Lower lobe of right lung (tissue), 2 donors: ENCODE measurements at regions not wholly inside any gene's neighbourhood (a gene's known extent, or its start where the extent isn't known, plus 50 kb on each side); places are given as distances from the start of the nearest gene placed in this dataset.
"Not testable (repeated sequence)": the region's sequence is repeated elsewhere in the genome, so short reads cannot be mapped to it uniquely, and the experiment has no call there.

ENCODE experiments used
- ATAC-seq, 2 donors: fragments of 200-7000 bp; cut with Tn5 transposase; one replicate each; pipeline ENCODE4 v1.9.1; 2020 to 2022; ENCODE audit warnings: mild to moderate bottlenecking in 2 of 2, moderate library complexity in 2 of 2
- DNase-seq: peaks from one replicate; pipeline ENCODE4 v3.0.0-alpha.2; 2020
- H3K27ac ChIP-seq: fragments of 200-600 bp; one replicate; pipeline ENCODE4 v1.8.0; 2022
- H3K27me3 ChIP-seq: fragments of 200-600 bp; one replicate; pipeline ENCODE4 v1.8.0; 2022; ENCODE audit warnings: low read depth
- H3K36me3 ChIP-seq: fragments of 200-600 bp; one replicate; pipeline ENCODE4 v1.8.0; 2022; ENCODE audit warnings: mild to moderate bottlenecking
- H3K4me1 ChIP-seq: fragments of 200-600 bp; one replicate; pipeline ENCODE4 v1.8.0; 2022
- H3K4me3 ChIP-seq: fragments of 200-600 bp; one replicate; pipeline ENCODE4 v1.8.0; 2022; ENCODE audit warnings: mild to moderate bottlenecking
- H3K9me3 ChIP-seq: fragments of 200-600 bp; one replicate; pipeline ENCODE4 v1.8.0; 2022
- intact Hi-C: fragments of 100-400 bp; cut with DNase I; formaldehyde crosslinking; loops from one replicate; pipeline ENCODE4 v1.11.0; 2022
- TF ChIP-seq, protein P1 (sequence below): fragments of 200-600 bp; IDR thresholded peaks from one replicate; pipeline ENCODE4 v1.8.0; 2022; ENCODE audit warnings: antibody characterized with exemption, mild to moderate bottlenecking
- donor health status: DM: no; HTN: yes; CAD: no; lungs with severe emphysema.

DNA sequence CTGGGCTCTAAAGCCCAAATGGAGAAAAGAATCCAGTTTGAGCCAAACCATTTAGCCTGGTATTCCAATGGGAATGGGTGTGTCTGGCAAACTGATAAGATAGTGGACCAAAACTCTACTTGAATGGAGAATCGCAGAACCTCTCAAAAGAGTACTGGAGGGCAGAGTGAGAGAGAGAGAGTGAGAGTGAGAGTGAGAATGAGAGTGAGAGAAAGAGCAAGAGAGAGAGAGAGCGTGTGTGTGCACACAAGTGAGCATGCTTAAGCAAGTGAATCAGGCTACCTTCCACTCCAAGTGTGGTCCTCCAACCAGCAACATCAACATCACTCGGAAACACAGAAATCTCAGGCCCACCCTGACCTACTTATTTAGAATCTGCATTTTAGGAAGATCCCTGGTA, 58.8 kb downstream of the UQCRFS1 start:
- Histone ChIP-seq H3K36me3 (no peaks in the 10 kb centered on the region), H3K4me3 (no peak overlapping the region), H3K9me3 (peaks cover 13% of the 10 kb centered on the region), H3K27me3 (no peaks in the 10 kb centered on the region), H3K27ac (no peak overlapping the region), H3K4me1 (no peaks in the 10 kb centered on the region)
- ATAC-seq (no peak), DNase-seq (no peak)
- TF ChIP-seq, protein P1, sequence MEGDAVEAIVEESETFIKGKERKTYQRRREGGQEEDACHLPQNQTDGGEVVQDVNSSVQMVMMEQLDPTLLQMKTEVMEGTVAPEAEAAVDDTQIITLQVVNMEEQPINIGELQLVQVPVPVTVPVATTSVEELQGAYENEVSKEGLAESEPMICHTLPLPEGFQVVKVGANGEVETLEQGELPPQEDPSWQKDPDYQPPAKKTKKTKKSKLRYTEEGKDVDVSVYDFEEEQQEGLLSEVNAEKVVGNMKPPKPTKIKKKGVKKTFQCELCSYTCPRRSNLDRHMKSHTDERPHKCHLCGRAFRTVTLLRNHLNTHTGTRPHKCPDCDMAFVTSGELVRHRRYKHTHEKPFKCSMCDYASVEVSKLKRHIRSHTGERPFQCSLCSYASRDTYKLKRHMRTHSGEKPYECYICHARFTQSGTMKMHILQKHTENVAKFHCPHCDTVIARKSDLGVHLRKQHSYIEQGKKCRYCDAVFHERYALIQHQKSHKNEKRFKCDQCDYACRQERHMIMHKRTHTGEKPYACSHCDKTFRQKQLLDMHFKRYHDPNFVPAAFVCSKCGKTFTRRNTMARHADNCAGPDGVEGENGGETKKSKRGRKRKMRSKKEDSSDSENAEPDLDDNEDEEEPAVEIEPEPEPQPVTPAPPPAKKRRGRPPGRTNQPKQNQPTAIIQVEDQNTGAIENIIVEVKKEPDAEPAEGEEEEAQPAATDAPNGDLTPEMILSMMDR, result no peak
- intact Hi-C loops, result no loop called here

DNA sequence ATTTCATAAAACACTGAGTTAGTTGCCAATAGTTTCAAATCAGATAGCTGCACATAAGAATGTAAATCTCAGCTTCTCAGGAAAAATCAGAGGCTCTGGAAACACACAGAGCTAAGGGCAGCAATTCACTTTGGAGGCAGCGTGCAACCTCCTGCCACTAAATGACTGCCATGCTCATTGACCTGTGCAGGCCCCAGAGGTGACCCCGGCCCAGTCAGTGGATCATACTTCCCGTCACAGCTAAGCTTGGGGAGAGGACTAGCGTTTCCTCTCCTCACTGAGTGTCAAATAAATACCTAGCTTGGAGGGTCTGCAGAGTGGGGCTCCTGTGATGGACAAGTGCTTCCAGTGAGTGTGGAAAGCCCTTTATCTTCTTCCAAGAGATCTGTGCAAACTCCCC, 67.2 kb downstream of the UQCRFS1 start:
- H3K4me1 ChIP-seq, result no peaks in the 10 kb centered on the region

DNA sequence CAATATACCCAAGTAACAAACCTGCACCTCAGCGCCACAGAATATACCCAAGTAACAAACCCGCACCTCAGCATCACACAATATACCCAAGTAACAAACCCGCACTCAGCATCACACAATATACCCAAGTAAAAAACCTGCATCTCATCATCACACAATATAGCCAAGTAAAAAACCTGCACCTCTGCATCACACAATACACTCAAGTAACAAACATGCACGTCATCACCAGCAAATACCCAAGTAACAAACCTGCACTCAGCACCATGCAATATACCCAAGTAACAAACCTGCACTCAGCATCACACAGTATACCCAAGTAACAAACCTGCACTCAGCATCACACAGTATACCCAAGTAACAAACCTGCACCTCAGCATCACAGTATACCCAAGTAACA, 69.8 kb downstream of the UQCRFS1 start:
- ATAC-seq (no peak), DNase-seq (no peak)
- H3K27me3 ChIP-seq, result peaks cover 8% of the 10 kb centered on the region
- peaks cover 28% of the 10 kb centered on the region for H3K9me3 ChIP-seq
- no peaks in the 10 kb centered on the region for H3K36me3 ChIP-seq
- no peak overlapping the region for H3K4me3 ChIP-seq
- intact Hi-C loops, result no loop called here
- TF ChIP-seq, protein P1, result no peak
- no peaks in the 10 kb centered on the region for H3K4me1 ChIP-seq
- H3K27ac ChIP-seq, result no peak overlapping the region

More for the DNA sequence above, 67.2 kb downstream of the UQCRFS1 start:
- DNase-seq, result no peak
- TF ChIP-seq, protein P1, result no peak
- H3K27ac ChIP-seq, result no peak overlapping the region
- H3K27me3 ChIP-seq, result peaks cover 8% of the 10 kb centered on the region
- H3K9me3 ChIP-seq, result peaks cover 5% of the 10 kb centered on the region
- no peaks in the 10 kb centered on the region for H3K36me3 ChIP-seq
- no peak overlapping the region for H3K4me3 ChIP-seq
- intact Hi-C loops, result no loop called here
- no peak for ATAC-seq

DNA sequence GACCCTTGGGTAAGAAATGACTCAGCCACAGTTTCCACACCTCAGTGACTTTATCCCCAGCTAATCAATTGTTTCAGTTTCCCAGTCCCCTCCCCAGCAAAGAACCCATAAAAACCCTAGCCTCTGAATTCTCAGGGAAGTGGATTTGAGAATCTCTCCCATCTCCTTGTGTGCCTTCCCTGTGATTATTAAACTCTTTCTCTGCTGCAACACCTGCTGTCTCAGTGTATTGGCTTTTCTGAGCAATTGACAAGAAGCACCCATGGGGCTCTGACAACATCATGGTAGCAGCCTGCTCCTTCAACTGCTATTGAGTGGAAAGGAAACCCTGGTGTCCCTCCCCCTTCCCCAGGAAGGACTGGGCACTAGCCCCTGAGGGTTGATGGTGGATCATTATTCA, 73.7 kb downstream of the UQCRFS1 start:
- H3K27me3 ChIP-seq, result no peaks in the 10 kb centered on the region
- ATAC-seq (no peak), DNase-seq (no peak)
- intact Hi-C loops, result no loop called here
- no peaks in the 10 kb centered on the region for H3K36me3 ChIP-seq
- no peak overlapping the region for H3K4me3 ChIP-seq
- no peak overlapping the region for H3K27ac ChIP-seq
- TF ChIP-seq, protein P1, result no peak
- H3K9me3 ChIP-seq, result peaks cover 28% of the 10 kb centered on the region
- H3K4me1 ChIP-seq, result no peaks in the 10 kb centered on the region

DNA sequence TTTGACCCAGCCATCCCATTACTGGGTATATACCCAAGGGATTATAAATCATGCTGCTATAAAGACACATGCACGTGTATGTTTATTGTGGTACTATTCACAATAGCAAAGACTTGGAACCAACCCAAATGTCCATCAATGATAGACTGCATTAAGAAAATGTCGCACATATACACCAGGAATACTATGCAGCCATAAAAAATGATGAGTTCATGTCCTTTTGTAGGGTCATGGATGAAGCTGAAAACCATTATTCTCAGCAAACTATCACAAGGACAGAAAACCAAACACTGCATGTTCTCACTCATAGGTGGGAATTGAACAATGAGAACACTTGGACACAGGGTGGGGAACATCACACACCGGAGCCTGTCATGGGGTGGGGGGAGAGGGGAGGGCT, 74.7 kb downstream of the UQCRFS1 start:
- H3K36me3 ChIP-seq, DNase-seq, ATAC-seq, H3K4me1 ChIP-seq, H3K27ac ChIP-seq, intact Hi-C loops, H3K4me3 ChIP-seq, H3K27me3 ChIP-seq: not testable (repeated sequence)
- H3K9me3 ChIP-seq, result peaks cover 28% of the 10 kb centered on the region

DNA sequence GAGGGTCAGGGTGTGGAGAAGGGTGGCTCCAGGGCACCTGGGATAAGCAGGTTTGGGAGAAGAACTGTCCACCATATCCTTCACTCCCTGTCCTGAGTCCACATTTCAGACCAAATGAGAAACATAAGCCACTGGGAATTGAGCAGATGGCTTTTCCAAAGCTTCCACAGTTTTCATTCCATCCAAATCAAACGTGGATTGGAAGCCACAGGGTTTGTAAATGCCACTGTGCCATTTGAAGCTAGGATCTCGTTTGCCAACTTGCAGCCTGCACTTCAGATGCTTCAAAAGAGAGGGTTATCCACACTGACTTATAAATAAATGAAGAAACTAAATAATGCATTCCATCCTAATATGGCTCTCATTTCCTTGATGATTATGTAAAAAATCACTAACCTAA, 81.5 kb downstream of the UQCRFS1 start:
- no peak for ATAC-seq
- Histone ChIP-seq H3K27me3 (no peaks in the 10 kb centered on the region), H3K36me3 (no peaks in the 10 kb centered on the region), H3K4me3 (no peak overlapping the region), H3K27ac (no peak overlapping the region), H3K4me1 (no peaks in the 10 kb centered on the region), H3K9me3 (no peaks in the 10 kb centered on the region)
- DNase-seq, result no peak
- TF ChIP-seq, protein P1, result no peak
- intact Hi-C loops, result no loop called here
